ENCODE measurements at regions not wholly inside any gene's neighbourhood (a gene's known extent, or its start where the extent isn't known, plus 50 kb on each side); places are given as distances from the start of the nearest gene placed in this dataset.

DNA sequence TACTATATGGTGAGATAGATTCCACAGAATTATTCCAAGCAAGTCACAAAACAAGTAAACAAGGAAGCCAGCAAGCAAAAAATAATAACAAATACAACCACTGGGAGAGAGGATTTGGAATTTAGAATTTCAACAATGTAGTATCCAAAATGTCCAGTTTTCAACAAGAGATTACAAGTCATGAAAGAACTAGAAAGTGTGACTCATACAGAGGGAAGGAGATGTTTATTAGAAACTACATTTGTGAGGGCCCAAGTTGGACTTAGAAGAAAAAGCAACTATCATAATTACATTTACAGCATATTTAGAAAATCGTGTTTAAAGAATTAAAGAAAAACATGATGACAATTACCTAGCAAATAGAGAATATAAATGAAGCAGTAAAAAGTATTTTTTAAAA, 494.6 kb upstream of the ID4 start:
- Histone ChIP-seq H3K36me3 (ENCODE audit: control insufficient read depth, insufficient read depth, low read length) (no peaks in the 10 kb centered on the region), H3K27ac (ENCODE audit: low read depth, low read length) (no peak overlapping the region), H3K4me3 (ENCODE audit: low read length) (no peak overlapping the region), H3K4me1 (ENCODE audit: control insufficient read depth, insufficient read depth, low read length) (no peaks in the 10 kb centered on the region), H3K9ac (ENCODE audit: extremely low read depth, low read length, poor library complexity, severe bottlenecking) (no peak overlapping the region), H3K27me3 (ENCODE audit: control insufficient read depth, insufficient read depth, low read length, poor library complexity, severe bottlenecking) (no peaks in the 10 kb centered on the region), H3K9me3 (ENCODE audit: control insufficient read depth, low read length) (no peaks in the 10 kb centered on the region)
- H3K4me1 Mint-ChIP-seq = no peaks in the 10 kb centered on the region
- TF ChIP-seq, protein P1, sequence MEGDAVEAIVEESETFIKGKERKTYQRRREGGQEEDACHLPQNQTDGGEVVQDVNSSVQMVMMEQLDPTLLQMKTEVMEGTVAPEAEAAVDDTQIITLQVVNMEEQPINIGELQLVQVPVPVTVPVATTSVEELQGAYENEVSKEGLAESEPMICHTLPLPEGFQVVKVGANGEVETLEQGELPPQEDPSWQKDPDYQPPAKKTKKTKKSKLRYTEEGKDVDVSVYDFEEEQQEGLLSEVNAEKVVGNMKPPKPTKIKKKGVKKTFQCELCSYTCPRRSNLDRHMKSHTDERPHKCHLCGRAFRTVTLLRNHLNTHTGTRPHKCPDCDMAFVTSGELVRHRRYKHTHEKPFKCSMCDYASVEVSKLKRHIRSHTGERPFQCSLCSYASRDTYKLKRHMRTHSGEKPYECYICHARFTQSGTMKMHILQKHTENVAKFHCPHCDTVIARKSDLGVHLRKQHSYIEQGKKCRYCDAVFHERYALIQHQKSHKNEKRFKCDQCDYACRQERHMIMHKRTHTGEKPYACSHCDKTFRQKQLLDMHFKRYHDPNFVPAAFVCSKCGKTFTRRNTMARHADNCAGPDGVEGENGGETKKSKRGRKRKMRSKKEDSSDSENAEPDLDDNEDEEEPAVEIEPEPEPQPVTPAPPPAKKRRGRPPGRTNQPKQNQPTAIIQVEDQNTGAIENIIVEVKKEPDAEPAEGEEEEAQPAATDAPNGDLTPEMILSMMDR (conservative IDR thresholded peaks at IDR 0.05) = no peak
- H3K27ac Mint-ChIP-seq = no peak overlapping the region
- no peak for DNase-seq
- no peak overlapping the region for H3K4me3 Mint-ChIP-seq
- no CpG with 5 or more reads among the region's 1 CpG for WGBS, 2 experiments (ENCODE audit: insufficient coverage in 1 of 2, insufficient read length in 1 of 2)
- no peaks in the 10 kb centered on the region for H3K27me3 Mint-ChIP-seq (ENCODE audit: insufficient read depth)
- H3K36me3 Mint-ChIP-seq (ENCODE audit: low read depth) = no peaks in the 10 kb centered on the region
- H3K9me3 Mint-ChIP-seq = peaks cover 6% of the 10 kb centered on the region

DNA sequence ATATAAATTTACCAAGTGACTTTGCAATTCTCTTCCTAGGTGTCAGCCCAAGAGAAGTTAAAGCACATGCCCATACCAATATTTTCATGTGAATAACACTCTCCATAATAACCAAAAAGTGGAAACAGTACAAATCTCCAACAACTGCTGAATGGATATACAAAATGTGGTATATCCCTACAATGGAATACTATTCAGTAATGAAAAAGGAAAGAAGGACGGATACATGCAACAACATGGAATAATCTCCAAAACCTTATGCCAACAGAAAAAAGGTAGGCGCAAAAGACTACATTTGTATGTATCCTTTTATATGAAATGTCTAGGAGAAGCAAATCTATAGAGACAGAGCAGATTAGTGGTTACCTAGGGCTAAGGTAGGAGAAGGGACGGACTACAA, 487.7 kb upstream of the ID4 start:
- H3K36me3 ChIP-seq (ENCODE audit: control insufficient read depth, insufficient read depth, low read length) = no peaks in the 10 kb centered on the region
- no peaks in the 10 kb centered on the region for H3K27me3 ChIP-seq (ENCODE audit: control insufficient read depth, insufficient read depth, low read length, poor library complexity, severe bottlenecking)
- Mint-ChIP-seq H3K4me1 (peaks cover 7% of the 10 kb centered on the region), H3K9me3 (peaks cover 20% of the 10 kb centered on the region), H3K36me3 (ENCODE audit: low read depth) (no peaks in the 10 kb centered on the region), H3K4me3 (no peak overlapping the region), H3K27me3 (ENCODE audit: insufficient read depth) (no peaks in the 10 kb centered on the region), H3K27ac (no peak overlapping the region)
- H3K4me3 ChIP-seq (ENCODE audit: low read length) = no peak overlapping the region
- no peak overlapping the region for H3K9ac ChIP-seq (ENCODE audit: extremely low read depth, low read length, poor library complexity, severe bottlenecking)
- H3K9me3 ChIP-seq (ENCODE audit: control insufficient read depth, low read length) = peaks cover 17% of the 10 kb centered on the region
- no peak for DNase-seq
- 93% methylated on average over 3 of the region's 3 CpGs; no CpG with 5 or more reads in 1 of the 2 experiments for WGBS, 2 experiments (ENCODE audit: insufficient coverage in 1 of 2, insufficient read length in 1 of 2)
- no peak overlapping the region for H3K27ac ChIP-seq (ENCODE audit: low read depth, low read length)
- no peaks in the 10 kb centered on the region for H3K4me1 ChIP-seq (ENCODE audit: control insufficient read depth, insufficient read depth, low read length)
- TF ChIP-seq, protein P1 (conservative IDR thresholded peaks at IDR 0.05) = no peak

DNA sequence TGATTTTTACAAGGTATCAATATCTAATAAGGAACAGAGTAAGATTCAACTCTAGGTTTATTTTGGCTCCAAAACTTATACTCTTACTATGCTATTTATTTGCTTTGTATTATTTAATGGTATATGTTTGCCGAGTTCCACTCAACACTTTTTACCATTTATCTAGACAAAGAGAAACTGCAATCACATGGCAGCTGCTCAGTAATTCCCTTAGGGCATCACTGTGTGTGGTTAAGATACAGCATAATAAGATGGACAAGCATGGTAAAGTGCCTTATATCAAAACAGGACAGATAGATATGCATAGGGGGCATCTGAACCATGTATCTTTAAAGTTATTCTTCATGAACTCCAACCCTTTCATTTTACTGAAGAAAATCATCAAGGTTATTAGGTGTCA, 483.0 kb upstream of the ID4 start:
- Mint-ChIP-seq H3K4me1 (peaks cover 7% of the 10 kb centered on the region), H3K27ac (no peak overlapping the region), H3K36me3 (ENCODE audit: low read depth) (no peaks in the 10 kb centered on the region), H3K9me3 (peaks cover 12% of the 10 kb centered on the region), H3K27me3 (ENCODE audit: insufficient read depth) (no peaks in the 10 kb centered on the region), H3K4me3 (no peak overlapping the region)
- no peak for DNase-seq
- WGBS, 2 experiments (ENCODE audit: insufficient coverage in 1 of 2, insufficient read length in 1 of 2) = no CpG with 5 or more reads among the region's 1 CpG
- TF ChIP-seq, protein P1 (conservative IDR thresholded peaks at IDR 0.05) = no peak
- Histone ChIP-seq H3K9me3 (ENCODE audit: control insufficient read depth, low read length) (peaks cover 13% of the 10 kb centered on the region), H3K4me1 (ENCODE audit: control insufficient read depth, insufficient read depth, low read length) (no peaks in the 10 kb centered on the region), H3K27ac (ENCODE audit: low read depth, low read length) (no peak overlapping the region), H3K36me3 (ENCODE audit: control insufficient read depth, insufficient read depth, low read length) (no peaks in the 10 kb centered on the region), H3K4me3 (ENCODE audit: low read length) (no peak overlapping the region), H3K9ac (ENCODE audit: extremely low read depth, low read length, poor library complexity, severe bottlenecking) (no peak overlapping the region), H3K27me3 (ENCODE audit: control insufficient read depth, insufficient read depth, low read length, poor library complexity, severe bottlenecking) (no peaks in the 10 kb centered on the region)

Measured in endodermal cell (in vitro differentiated cells).